Left hindlimb (tissue), 1 donor: ENCODE measurements at regions not wholly inside any gene's neighbourhood (a gene's known extent, or its start where the extent isn't known, plus 50 kb on each side); places are given as distances from the start of the nearest gene placed in this dataset.

Source experiments
- DNase-seq: peaks from one replicate; pipeline ENCODE4 v3.0.0-alpha.2; 2018

GRCh38 chr2:47264686-47265085 lies 88.4 kb upstream of the CALM2 start:
- DNase-seq, result no peak

GRCh38 chr2:47264143-47264542 lies 87.8 kb upstream of the CALM2 start:
- DNase-seq, result no peak

- DNase-seq, result no peak
These were observed 86.3 kb upstream of the CALM2 start for GRCh38 chr2:47262657-47263056.

GRCh38 chr2:47260971-47261370 lies 84.7 kb upstream of the CALM2 start:
- no peak for DNase-seq

GRCh38 chr2:47259829-47260228 lies 83.5 kb upstream of the CALM2 start:
- no peak for DNase-seq

GRCh38 chr2:47257946-47258348 lies 81.6 kb upstream of the CALM2 start:
- DNase-seq, result no peak

- DNase-seq, result no peak
These were observed 80.2 kb upstream of the CALM2 start for GRCh38 chr2:47256416-47257087.

- DNase-seq, result no peak
These were observed 79.5 kb upstream of the CALM2 start for GRCh38 chr2:47255794-47256193.

- DNase-seq, result no peak
These were observed 78.2 kb upstream of the CALM2 start for GRCh38 chr2:47254464-47254863.

- DNase-seq, result no peak
These were observed 77.1 kb upstream of the CALM2 start for GRCh38 chr2:47253447-47253846.

- DNase-seq, result no peak
These were observed 75.0 kb upstream of the CALM2 start for GRCh38 chr2:47251404-47251675.

- no peak for DNase-seq
These were observed 74.5 kb upstream of the CALM2 start for GRCh38 chr2:47250586-47251403.

- no peak for DNase-seq
These were observed 73.6 kb upstream of the CALM2 start for GRCh38 chr2:47249931-47250330.

GRCh38 chr2:47249157-47249900 lies 73.0 kb upstream of the CALM2 start:
- DNase-seq, result no peak

- no peak for DNase-seq
These were observed 67.4 kb upstream of the CALM2 start for GRCh38 chr2:47243596-47244323.

GRCh38 chr2:47241715-47242114 lies 65.4 kb upstream of the CALM2 start:
- DNase-seq, result no peak

GRCh38 chr2:47239119-47239969 lies 63.0 kb upstream of the CALM2 start:
- no peak for DNase-seq

- DNase-seq, result no peak
These were observed 62.3 kb upstream of the CALM2 start for GRCh38 chr2:47238638-47239037.

GRCh38 chr2:47237375-47238334 lies 61.3 kb upstream of the CALM2 start:
- peak; percentile 70 for DNase-seq

GRCh38 chr2:47236503-47237215 lies 60.3 kb upstream of the CALM2 start:
- no peak for DNase-seq
